Spleen (tissue), 7 donors: ENCODE measurements at regions not wholly inside any gene's neighbourhood (a gene's known extent, or its start where the extent isn't known, plus 50 kb on each side); places are given as distances from the start of the nearest gene placed in this dataset.

Source experiments
- POLR2AphosphoS5 ChIP-seq, 3 donors: sonication (generic); formaldehyde crosslinking; IDR thresholded peaks; one replicate each; pipeline ENCODE4 v1.5.1; 2017; ENCODE audit warnings: antibody characterized with exemption in 3 of 3
- TF ChIP-seq, protein P1 (sequence below), 11 experiments: fragments of 200-600 bp in 7 of 11; fragments of 450-650 bp in 4 of 11; sonication (generic) in 4 of 11; IDR thresholded peaks in 8 of 11; conservative IDR thresholded peaks in 3 of 11; 1 replicate in 7 of 11; 2 replicates in 4 of 11; pipeline versions ENCODE4 v1.4.0 to v1.8.0; 2016 to 2021; ENCODE audit warnings: antibody characterized with exemption in 11 of 11, inconsistent platforms in 4 of 11, mild to moderate bottlenecking in 1 of 11
- donor health status: DM: no; HTN: no; CAD: no; lungs with moderate emphysema.
- donor health status: DM: no; HTN: no; CAD: no.
- donor health status: DM: no; HTN: no; CAD: no.

DNA sequence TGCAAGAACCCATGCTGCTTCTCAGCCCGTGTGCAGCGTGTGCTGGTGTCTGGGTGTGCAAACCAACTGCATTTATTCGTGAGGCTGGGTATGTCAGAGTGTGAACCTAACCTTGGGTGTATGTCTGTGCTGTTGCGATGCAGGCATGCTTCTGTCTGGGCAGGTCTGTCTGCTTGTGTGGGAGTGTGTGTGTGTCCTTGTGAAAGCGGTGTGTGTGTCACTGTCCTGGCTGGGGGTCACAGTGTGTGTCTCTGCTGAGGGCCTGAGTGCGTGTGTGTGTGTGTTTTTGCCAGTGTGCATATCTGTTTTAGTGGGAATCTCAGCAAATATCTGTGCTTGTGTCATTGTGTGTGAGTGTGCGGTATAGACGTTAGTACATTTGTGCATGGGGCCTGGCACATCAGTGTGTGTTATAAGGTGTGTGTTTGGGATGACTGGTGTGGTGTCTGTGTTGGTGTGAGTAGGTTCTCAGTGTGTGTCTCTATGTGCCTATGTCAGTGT lies 121.8 kb downstream of the CYLD start:
- TF ChIP-seq, protein P1, sequence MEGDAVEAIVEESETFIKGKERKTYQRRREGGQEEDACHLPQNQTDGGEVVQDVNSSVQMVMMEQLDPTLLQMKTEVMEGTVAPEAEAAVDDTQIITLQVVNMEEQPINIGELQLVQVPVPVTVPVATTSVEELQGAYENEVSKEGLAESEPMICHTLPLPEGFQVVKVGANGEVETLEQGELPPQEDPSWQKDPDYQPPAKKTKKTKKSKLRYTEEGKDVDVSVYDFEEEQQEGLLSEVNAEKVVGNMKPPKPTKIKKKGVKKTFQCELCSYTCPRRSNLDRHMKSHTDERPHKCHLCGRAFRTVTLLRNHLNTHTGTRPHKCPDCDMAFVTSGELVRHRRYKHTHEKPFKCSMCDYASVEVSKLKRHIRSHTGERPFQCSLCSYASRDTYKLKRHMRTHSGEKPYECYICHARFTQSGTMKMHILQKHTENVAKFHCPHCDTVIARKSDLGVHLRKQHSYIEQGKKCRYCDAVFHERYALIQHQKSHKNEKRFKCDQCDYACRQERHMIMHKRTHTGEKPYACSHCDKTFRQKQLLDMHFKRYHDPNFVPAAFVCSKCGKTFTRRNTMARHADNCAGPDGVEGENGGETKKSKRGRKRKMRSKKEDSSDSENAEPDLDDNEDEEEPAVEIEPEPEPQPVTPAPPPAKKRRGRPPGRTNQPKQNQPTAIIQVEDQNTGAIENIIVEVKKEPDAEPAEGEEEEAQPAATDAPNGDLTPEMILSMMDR (IDR thresholded peaks at IDR 0.05 in 8 of 11, conservative IDR thresholded peaks at IDR 0.05 in 3 of 11), result no peak
- TF ChIP-seq POLR2AphosphoS5 (IDR thresholded peaks at IDR 0.05), result no peak
